ENCODE measurements at regions not wholly inside any gene's neighbourhood (a gene's known extent, or its start where the extent isn't known, plus 50 kb on each side); places are given as distances from the start of the nearest gene placed in this dataset.

DNA sequence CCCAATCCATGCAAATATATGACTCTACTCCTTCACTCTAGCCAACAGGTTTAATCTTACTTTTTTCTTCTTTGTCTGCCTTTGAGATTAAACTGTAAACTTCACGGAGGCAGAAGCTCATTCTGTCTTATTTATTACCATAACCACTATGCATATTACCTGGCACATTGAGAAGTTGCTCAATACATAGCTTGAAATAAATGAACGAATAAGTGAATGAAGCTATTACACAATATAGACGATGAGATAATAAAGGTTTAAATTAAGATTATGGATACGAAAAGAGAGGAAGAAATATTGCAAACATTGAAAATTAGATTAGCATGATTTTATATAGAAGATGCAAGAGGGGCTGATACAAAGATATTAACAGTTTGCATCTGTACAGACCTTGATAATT, 385.1 kb downstream of the LTN1 start:
- no peak overlapping the region for H3K27ac ChIP-seq
- no peaks in the 10 kb centered on the region for H3K4me1 ChIP-seq
- no peaks in the 10 kb centered on the region for H3K27me3 ChIP-seq
- H3K36me3 ChIP-seq, result no peaks in the 10 kb centered on the region
- TF ChIP-seq POLR2AphosphoS5 (IDR thresholded peaks at IDR 0.05) (no peak), POLR2A (IDR thresholded peaks at IDR 0.05) (no peak), EP300 (IDR thresholded peaks at IDR 0.05) (no peak)
- TF ChIP-seq, protein P1, sequence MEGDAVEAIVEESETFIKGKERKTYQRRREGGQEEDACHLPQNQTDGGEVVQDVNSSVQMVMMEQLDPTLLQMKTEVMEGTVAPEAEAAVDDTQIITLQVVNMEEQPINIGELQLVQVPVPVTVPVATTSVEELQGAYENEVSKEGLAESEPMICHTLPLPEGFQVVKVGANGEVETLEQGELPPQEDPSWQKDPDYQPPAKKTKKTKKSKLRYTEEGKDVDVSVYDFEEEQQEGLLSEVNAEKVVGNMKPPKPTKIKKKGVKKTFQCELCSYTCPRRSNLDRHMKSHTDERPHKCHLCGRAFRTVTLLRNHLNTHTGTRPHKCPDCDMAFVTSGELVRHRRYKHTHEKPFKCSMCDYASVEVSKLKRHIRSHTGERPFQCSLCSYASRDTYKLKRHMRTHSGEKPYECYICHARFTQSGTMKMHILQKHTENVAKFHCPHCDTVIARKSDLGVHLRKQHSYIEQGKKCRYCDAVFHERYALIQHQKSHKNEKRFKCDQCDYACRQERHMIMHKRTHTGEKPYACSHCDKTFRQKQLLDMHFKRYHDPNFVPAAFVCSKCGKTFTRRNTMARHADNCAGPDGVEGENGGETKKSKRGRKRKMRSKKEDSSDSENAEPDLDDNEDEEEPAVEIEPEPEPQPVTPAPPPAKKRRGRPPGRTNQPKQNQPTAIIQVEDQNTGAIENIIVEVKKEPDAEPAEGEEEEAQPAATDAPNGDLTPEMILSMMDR (IDR thresholded peaks at IDR 0.05), result no peak
- no peak overlapping the region for H3K4me3 ChIP-seq
- 85% methylated on average over 4 of the region's 4 CpGs for WGBS
- DNase-seq (ENCODE audit: low spot score in 2 of 2), result no peak
- no peaks in the 10 kb centered on the region for H3K9me3 ChIP-seq

DNA sequence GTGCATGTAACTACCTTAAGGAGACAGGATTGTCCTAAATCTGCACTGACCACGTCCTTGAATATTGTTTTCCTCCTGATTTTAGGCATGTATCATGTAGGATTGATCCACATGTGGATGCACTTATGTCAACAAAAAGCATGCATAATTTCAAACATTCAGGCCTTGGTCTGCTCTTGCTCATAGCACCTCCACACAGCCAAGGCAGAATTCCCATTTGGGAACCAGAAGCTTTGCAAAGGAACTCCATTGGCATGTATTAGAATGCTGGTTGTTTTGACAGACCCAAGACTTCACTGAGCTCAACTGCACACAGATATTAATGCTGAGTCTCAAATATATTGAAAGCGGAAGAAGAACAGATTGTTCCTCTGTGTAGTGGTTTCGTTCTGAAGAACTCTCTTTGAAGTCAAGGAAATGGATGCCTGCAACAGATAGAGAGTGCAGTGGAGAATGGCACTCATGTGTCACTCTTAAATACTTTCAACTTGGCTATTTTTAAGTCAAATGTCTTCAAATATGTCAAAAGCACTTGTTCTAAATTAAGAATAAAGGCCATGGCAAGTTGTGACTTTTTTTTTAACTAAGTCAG, 387.6 kb downstream of the LTN1 start:
- Histone ChIP-seq H3K4me1 (no peaks in the 10 kb centered on the region), H3K27me3 (no peaks in the 10 kb centered on the region), H3K27ac (no peak overlapping the region), H3K36me3 (no peaks in the 10 kb centered on the region), H3K9me3 (no peaks in the 10 kb centered on the region), H3K4me3 (no peak overlapping the region)
- TF ChIP-seq EP300 (IDR thresholded peaks at IDR 0.05) (no peak), POLR2AphosphoS5 (IDR thresholded peaks at IDR 0.05) (no peak), POLR2A (IDR thresholded peaks at IDR 0.05) (no peak)
- TF ChIP-seq, protein P1 (IDR thresholded peaks at IDR 0.05), result no peak
- WGBS, result 65% methylated on average over 3 of the region's 3 CpGs
- no peak for DNase-seq (ENCODE audit: low spot score in 2 of 2)

DNA sequence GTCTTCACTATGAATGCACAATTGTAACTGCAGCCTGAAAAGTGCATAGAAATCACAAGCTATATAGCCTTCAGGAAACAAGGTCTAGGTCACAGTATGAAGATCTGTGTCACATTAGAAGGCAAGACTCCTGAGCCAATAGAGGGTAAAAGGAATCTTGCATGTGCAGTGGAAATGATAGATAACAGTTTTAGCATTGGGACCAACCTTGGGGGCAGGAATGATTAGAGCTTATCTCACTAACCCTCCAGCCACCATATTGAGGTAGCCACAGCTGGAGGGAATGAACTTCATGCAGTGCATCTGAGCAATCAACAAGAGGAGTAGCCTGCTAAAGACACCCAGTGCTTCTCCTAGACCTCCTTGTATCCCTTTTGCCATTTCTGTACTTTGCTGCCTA, 390.1 kb downstream of the LTN1 start:
- Histone ChIP-seq H3K36me3 (no peaks in the 10 kb centered on the region), H3K4me1 (no peaks in the 10 kb centered on the region), H3K27me3 (no peaks in the 10 kb centered on the region), H3K4me3 (no peak overlapping the region), H3K27ac (no peak overlapping the region), H3K9me3 (no peaks in the 10 kb centered on the region)
- no peak for TF ChIP-seq POLR2A (IDR thresholded peaks at IDR 0.05)
- no peak for TF ChIP-seq EP300 (IDR thresholded peaks at IDR 0.05)
- TF ChIP-seq, protein P1 (IDR thresholded peaks at IDR 0.05), result no peak
- TF ChIP-seq POLR2AphosphoS5 (IDR thresholded peaks at IDR 0.05), result no peak
- DNase-seq (ENCODE audit: low spot score in 2 of 2), result no peak

- no peak for TF ChIP-seq POLR2A (IDR thresholded peaks at IDR 0.05)
- TF ChIP-seq POLR2AphosphoS5 (IDR thresholded peaks at IDR 0.05), result no peak
- no peak for TF ChIP-seq EP300 (IDR thresholded peaks at IDR 0.05)
- H3K27ac ChIP-seq, result no peak overlapping the region
- no peaks in the 10 kb centered on the region for H3K27me3 ChIP-seq
- 57% methylated on average over 3 of the region's 3 CpGs for WGBS
- DNase-seq (ENCODE audit: low spot score in 2 of 2), result no peak
- no peaks in the 10 kb centered on the region for H3K36me3 ChIP-seq
- no peak overlapping the region for H3K4me3 ChIP-seq
- H3K4me1 ChIP-seq, result no peaks in the 10 kb centered on the region
- no peaks in the 10 kb centered on the region for H3K9me3 ChIP-seq
Measured at GRCh38 chr21:28598214-28598613, 394.5 kb downstream of the LTN1 start.

GRCh38 chr21:28592205-28592865, 400.3 kb downstream of the LTN1 start:
- Histone ChIP-seq H3K27ac (no peak overlapping the region), H3K4me1 (no peaks in the 10 kb centered on the region), H3K9me3 (peaks cover 3% of the 10 kb centered on the region), H3K4me3 (no peak overlapping the region), H3K27me3 (no peaks in the 10 kb centered on the region), H3K36me3 (no peaks in the 10 kb centered on the region)
- no peak for DNase-seq (ENCODE audit: low spot score in 2 of 2)
- no peak for TF ChIP-seq EP300 (IDR thresholded peaks at IDR 0.05)
- TF ChIP-seq, protein P1 (IDR thresholded peaks at IDR 0.05), result no peak
- TF ChIP-seq POLR2A (IDR thresholded peaks at IDR 0.05), result no peak
- WGBS, result 52% methylated on average over 6 of the region's 6 CpGs

All from suprapubic skin (tissue), 4 donors.